DMS 273 treated with DMSO at 0.1 percent for 48 hours (cell line): ENCODE measurements at regions not wholly inside any gene's neighbourhood (a gene's known extent, or its start where the extent isn't known, plus 50 kb on each side); places are given as distances from the start of the nearest gene placed in this dataset.
A peak's percentile ranks its signal among the peaks of the same experiment; 100 is the strongest.

Source experiments
- DNase-seq: peaks from one replicate; lab custom pipeline; 2025; lab: John Stamatoyannopoulos, UW

DNA sequence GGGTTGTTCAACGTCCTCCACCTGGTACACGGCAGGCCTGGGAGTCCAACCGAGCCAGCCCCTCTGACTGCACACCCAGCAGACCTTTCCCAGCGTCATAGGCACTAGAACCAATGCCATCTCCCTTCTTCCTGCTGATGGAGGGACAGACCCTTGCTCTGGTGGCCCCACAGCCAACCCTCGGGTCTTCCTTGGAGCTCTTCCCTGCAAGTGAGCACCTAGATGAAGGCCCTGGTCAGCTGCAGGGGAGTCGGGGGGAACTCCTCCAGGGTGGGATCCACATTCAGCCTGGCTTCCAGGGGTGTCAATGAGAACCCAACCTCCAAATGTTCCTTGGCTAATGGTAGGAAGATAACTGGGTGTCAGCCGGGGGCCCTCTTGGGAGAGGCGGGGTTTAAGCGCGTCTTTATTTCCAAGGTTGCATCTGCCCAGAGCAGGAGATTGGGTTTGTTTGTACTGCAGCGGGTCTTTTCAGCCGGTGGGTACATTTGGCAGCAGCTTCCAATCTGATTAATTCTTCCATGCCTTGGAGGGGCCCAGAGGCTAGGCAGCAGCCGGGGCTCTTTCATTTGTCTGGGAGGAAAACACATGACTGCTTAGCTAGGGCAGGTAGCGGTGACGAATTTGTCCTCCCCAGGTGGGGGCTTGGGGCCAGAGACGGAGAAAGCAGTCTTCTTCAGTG is 56.0 kb upstream of the SHISAL1 start:
- no peak for DNase-seq

- no peak for DNase-seq
Observed at GRCh38 chr22:44366372-44367300, 53.9 kb upstream of the SHISAL1 start.

DNA sequence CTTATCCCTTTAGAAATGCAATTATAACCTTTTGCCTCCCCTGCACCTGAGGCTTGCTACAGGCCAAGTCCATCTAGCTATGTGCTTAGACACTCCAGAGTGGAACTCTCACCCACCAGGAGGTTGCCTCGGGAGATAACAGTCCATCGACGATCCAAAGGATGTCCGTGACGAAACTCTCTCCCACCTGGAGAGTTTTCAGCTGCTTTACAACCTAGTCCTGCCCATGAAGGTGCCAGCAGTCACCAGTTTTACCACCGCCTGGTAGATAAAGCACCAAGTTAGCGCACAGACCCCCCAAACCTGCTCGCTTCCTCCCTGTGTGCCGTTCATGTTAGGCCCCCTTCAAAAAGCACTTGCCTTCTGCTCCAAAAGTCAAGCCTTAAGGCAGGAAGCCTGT is 53.1 kb upstream of the SHISAL1 start:
- DNase-seq: no peak

DNA sequence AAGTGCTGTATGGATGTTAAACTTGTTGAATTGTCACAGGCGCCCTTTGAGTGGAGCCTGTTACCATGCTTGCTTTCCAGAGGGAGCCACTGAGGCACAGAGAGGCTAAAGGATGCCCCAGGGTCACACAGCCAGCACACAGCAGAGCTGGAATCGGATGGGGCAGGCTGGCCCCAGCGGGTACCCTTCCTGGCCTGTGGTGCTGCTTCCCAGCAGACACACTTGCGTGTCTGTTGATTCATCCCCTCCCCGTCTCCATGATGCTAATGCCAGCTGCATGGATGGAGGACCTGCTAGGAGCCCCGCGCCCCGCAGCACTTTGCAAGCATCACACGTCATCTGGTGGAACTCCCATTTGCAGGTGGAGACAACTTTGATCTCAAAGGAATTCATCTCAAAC is 52.4 kb upstream of the SHISAL1 start:
- DNase-seq: no peak

DNA sequence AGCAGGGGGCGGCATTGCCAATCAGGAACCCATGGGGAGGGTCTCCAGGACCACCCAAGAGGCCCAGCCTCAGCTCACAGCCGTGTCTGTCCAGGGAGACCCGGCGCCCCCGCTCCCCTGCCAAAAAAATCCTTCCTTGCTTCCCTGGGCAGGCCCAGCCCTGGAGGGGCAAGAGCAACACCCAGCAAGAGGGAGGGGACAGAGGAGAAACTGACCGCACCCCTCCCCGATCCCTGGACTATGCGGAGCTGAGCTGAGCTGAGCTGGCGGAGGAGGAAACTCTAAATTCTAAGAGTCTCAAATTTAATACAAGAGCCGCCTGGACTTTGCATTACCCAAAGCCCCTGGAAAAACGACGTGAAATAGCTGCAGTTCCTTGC is 52.0 kb upstream of the SHISAL1 start:
- DNase-seq: no peak

- no peak for DNase-seq
Observed at GRCh38 chr22:44363980-44364750, 51.4 kb upstream of the SHISAL1 start.

DNA sequence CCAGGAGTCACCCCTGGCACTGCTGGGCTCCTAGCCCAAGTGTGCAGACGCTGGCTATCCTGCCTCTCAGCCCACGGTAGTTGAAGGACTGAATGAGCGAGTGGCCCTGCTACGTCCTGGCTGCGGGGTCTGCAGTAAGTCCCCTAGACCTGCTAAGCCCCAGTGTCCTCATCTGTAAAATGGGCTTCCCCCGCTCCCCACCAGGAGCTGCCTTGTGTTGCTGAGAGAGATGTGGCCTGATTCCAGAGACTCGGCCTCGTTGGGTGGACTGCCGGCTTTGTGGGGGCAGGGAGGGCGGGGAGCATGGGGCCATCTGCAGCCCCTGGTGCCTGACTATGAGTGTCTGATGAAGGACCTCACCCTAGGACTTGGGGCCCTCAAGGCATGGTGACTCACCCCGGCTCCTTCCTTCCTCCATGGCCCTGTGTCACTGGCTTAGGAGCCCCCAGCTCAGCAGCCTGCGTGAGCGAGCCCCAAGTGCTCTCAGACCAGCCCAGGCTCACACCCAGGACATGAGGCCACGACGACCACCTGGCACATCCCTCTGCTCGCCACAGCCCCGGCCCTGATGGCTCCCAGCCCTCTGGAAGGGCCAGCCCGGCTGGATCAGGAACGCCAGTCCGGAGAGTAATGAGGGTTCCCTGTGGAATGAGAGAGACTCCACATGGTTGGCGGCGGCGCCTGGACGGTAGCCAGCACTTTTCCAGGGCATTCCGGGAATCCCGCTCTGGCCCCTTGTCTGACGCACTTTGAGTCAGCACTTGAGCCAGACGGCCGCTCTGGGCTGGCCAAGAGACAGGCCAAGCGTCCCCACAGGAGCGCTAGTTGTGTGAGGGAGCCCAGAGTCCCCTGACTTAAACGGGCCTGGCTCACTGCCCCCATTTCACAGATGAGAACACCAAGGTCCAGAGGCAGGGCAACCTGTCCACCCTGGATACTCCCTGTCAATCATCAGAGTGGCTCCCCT is 50.5 kb upstream of the SHISAL1 start:
- DNase-seq: peak; percentile 35

GRCh38 chr22:44362249-44363012 is 49.7 kb upstream of the SHISAL1 start:
- no peak for DNase-seq
